ENCODE measurements at regions not wholly inside any gene's neighbourhood (a gene's known extent, or its start where the extent isn't known, plus 50 kb on each side); places are given as distances from the start of the nearest gene placed in this dataset.
"Not testable (repeated sequence)": the region's sequence is repeated elsewhere in the genome, so short reads cannot be mapped to it uniquely, and the experiment has no call there.

- Histone ChIP-seq H3K4me3 (ENCODE audit: low read depth, low read length) (no peak overlapping the region), H3K27me3 (ENCODE audit: control insufficient read depth, insufficient read depth, low read length) (no peaks in the 10 kb centered on the region), H3K36me3 (ENCODE audit: control insufficient read depth, insufficient read depth, low read length) (no peaks in the 10 kb centered on the region)
- CTCF ChIA-PET, result no interaction called here
- no peak for DNase-seq (ENCODE audit: low read depth)
- POLR2A ChIA-PET, result no interaction called here
- no peak for TF ChIP-seq CTCF (IDR thresholded peaks at IDR 0.05; ENCODE audit: insufficient read depth, low read depth, low read length)
These were observed 147.6 kb upstream of the BARHL2 start for GRCh38 chr1:90864681-90865080.

GRCh38 chr1:90862782-90863181 is 145.7 kb upstream of the BARHL2 start:
- ChIA-PET CTCF (no interaction called here), POLR2A (no interaction called here)
- DNase-seq (ENCODE audit: low read depth), result no peak
- H3K36me3 ChIP-seq (ENCODE audit: control insufficient read depth, insufficient read depth, low read length), result no peaks in the 10 kb centered on the region
- H3K27me3 ChIP-seq (ENCODE audit: control insufficient read depth, insufficient read depth, low read length), result no peaks in the 10 kb centered on the region
- no peak overlapping the region for H3K4me3 ChIP-seq (ENCODE audit: low read depth, low read length)
- TF ChIP-seq CTCF (IDR thresholded peaks at IDR 0.05; ENCODE audit: insufficient read depth, low read depth, low read length), result no peak

- H3K4me3 ChIP-seq (ENCODE audit: low read depth, low read length); CTCF ChIA-PET; H3K27me3 ChIP-seq (ENCODE audit: control insufficient read depth, insufficient read depth, low read length); DNase-seq (ENCODE audit: low read depth); H3K36me3 ChIP-seq (ENCODE audit: control insufficient read depth, insufficient read depth, low read length); POLR2A ChIA-PET: not testable (repeated sequence)
These were observed 144.3 kb upstream of the BARHL2 start for GRCh38 chr1:90861421-90861820.

GRCh38 chr1:90856463-90857007 is 139.4 kb upstream of the BARHL2 start:
- TF ChIP-seq CTCF (IDR thresholded peaks at IDR 0.05; ENCODE audit: insufficient read depth, low read depth, low read length), result no peak
- CTCF ChIA-PET, result no interaction called here
- DNase-seq (ENCODE audit: low read depth), result no peak
- POLR2A ChIA-PET, result no interaction called here
- Histone ChIP-seq H3K36me3 (ENCODE audit: control insufficient read depth, insufficient read depth, low read length) (no peaks in the 10 kb centered on the region), H3K4me3 (ENCODE audit: low read depth, low read length) (no peak overlapping the region), H3K27me3 (ENCODE audit: control insufficient read depth, insufficient read depth, low read length) (peaks cover 4% of the 10 kb centered on the region)

GRCh38 chr1:90854397-90854924 is 137.4 kb upstream of the BARHL2 start:
- DNase-seq (ENCODE audit: low read depth), result no peak
- Histone ChIP-seq H3K27me3 (ENCODE audit: control insufficient read depth, insufficient read depth, low read length) (peaks cover 4% of the 10 kb centered on the region), H3K36me3 (ENCODE audit: control insufficient read depth, insufficient read depth, low read length) (no peaks in the 10 kb centered on the region), H3K4me3 (ENCODE audit: low read depth, low read length) (no peak overlapping the region)
- ChIA-PET CTCF (interaction anchor here (0.5 kb wide), 1 partner anchor 11 kb away, joined by 3 read pairs; no protein-coding TSS in a partner anchor), POLR2A (no interaction called here)
- TF ChIP-seq CTCF (IDR thresholded peaks at IDR 0.05; ENCODE audit: insufficient read depth, low read depth, low read length), result no peak

- no peak for DNase-seq (ENCODE audit: low read depth)
- Histone ChIP-seq H3K36me3 (ENCODE audit: control insufficient read depth, insufficient read depth, low read length) (no peaks in the 10 kb centered on the region), H3K27me3 (ENCODE audit: control insufficient read depth, insufficient read depth, low read length) (peaks cover 4% of the 10 kb centered on the region), H3K4me3 (ENCODE audit: low read depth, low read length) (peak overlapping the region; percentile 52)
- POLR2A ChIA-PET, result no interaction called here
- TF ChIP-seq CTCF (IDR thresholded peaks at IDR 0.05; ENCODE audit: insufficient read depth, low read depth, low read length), result no peak
- CTCF ChIA-PET, result no interaction called here
These were observed 134.6 kb upstream of the BARHL2 start for GRCh38 chr1:90851711-90852050.
